ENCODE measurements at regions not wholly inside any gene's neighbourhood (a gene's known extent, or its start where the extent isn't known, plus 50 kb on each side); places are given as distances from the start of the nearest gene placed in this dataset.

- TF ChIP-seq, protein P1, sequence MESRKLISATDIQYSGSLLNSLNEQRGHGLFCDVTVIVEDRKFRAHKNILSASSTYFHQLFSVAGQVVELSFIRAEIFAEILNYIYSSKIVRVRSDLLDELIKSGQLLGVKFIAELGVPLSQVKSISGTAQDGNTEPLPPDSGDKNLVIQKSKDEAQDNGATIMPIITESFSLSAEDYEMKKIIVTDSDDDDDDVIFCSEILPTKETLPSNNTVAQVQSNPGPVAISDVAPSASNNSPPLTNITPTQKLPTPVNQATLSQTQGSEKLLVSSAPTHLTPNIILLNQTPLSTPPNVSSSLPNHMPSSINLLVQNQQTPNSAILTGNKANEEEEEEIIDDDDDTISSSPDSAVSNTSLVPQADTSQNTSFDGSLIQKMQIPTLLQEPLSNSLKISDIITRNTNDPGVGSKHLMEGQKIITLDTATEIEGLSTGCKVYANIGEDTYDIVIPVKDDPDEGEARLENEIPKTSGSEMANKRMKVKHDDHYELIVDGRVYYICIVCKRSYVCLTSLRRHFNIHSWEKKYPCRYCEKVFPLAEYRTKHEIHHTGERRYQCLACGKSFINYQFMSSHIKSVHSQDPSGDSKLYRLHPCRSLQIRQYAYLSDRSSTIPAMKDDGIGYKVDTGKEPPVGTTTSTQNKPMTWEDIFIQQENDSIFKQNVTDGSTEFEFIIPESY (IDR thresholded peaks at IDR 0.05; ENCODE audit: extremely low read depth, insufficient replicate concordance, low read length) = no peak
- no peak for TF ChIP-seq ELF1 (IDR thresholded peaks at IDR 0.05; ENCODE audit: borderline replicate concordance, low read depth)
- no peak for TF ChIP-seq MAX (IDR thresholded peaks at IDR 0.05)
Observed at GRCh38 chr3:31193429-31193828, 299.0 kb upstream of the GADL1 start (continued).

DNA sequence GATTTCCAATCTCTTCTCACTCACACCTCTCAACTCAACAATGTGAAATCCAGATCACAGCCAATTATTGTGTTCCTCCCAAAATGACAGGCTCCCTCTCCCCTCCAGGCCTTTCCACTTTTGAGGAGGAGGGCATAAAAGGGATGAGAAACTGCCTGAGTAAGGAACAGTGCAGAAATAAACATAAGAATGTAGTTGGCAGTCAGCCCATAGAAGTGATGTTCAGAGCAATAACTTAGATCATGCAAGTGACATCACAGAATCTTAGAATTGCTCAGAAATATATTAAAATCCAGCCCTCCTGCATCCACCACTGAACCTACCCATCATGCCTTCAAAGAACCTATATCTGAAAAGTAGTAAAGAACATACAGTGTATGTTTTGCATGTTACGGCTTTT is 299.4 kb upstream of the GADL1 start:
- Histone ChIP-seq H3K9ac (ENCODE audit: low read length) (no peak overlapping the region), H2AFZ (ENCODE audit: low read depth, low read length, poor library complexity, severe bottlenecking) (no peak overlapping the region), H3K4me3 (replicated peaks in 1 of 2; ENCODE audit: low read depth in 1 of 2, low read length in 2 of 2) (no peak overlapping the region), H3K79me2 (ENCODE audit: insufficient read depth, low read length) (no peaks in the 10 kb centered on the region), H3K27ac (ENCODE audit: low read depth, low read length) (no peak overlapping the region), H3K9me3 (ENCODE audit: control insufficient read depth in 1 of 2, insufficient read depth in 1 of 2, low read depth in 1 of 2, low read length in 2 of 2) (no peaks in the 10 kb centered on the region), H3K27me3 (ENCODE audit: insufficient read depth, low read length) (no peaks in the 10 kb centered on the region), H3K9me2 (ENCODE audit: insufficient read depth) (no peaks in the 10 kb centered on the region), H4K20me1 (ENCODE audit: insufficient read depth) (no peaks in the 10 kb centered on the region), H3K36me3 (ENCODE audit: control insufficient read depth in 1 of 2, insufficient read depth in 2 of 2, low read length in 2 of 2) (no peaks in the 10 kb centered on the region), H3K4me2 (ENCODE audit: low read length) (no peak overlapping the region), H3K4me1 (ENCODE audit: control insufficient read depth in 1 of 2, insufficient read depth in 2 of 2, low read length in 2 of 2) (no peaks in the 10 kb centered on the region)
- intact Hi-C loops (cut with micrococcal nuclease) = no loop called here
- ChIA-PET CTCF (no interaction called here), RAD21 (ENCODE audit: low non-redundant PET in 1 of 2, low total read pairs in 2 of 2, uncharacterized antibody in 2 of 2, unreplicated experiment in 2 of 2) (no interaction called here), POLR2A (no interaction called here)
- ATAC-seq = no peak
- DNase-seq (ENCODE audit: low read depth, low spot score) = no peak
- no TSS peak for BruUV-seq (replicated peaks)
- TF ChIP-seq POLR2AphosphoS5 (IDR thresholded peaks at IDR 0.05; ENCODE audit: low read depth, low read length) (no peak), FOSL1 (IDR thresholded peaks at IDR 0.05; ENCODE audit: low read depth) (no peak), EGR1 (IDR thresholded peaks at IDR 0.05; ENCODE audit: low read depth) (no peak), ELF1 (IDR thresholded peaks at IDR 0.05; ENCODE audit: borderline replicate concordance, low read depth) (no peak), SIN3A (IDR thresholded peaks at IDR 0.05; ENCODE audit: low read depth) (no peak), ZFX (IDR thresholded peaks at IDR 0.05) (no peak), SRF (IDR thresholded peaks at IDR 0.05; ENCODE audit: low read depth) (no peak), CEBPB (IDR thresholded peaks at IDR 0.05; ENCODE audit: low read depth) (no peak), YY1 (IDR thresholded peaks at IDR 0.05; ENCODE audit: extremely low read depth, insufficient replicate concordance, low read depth, low read length) (no peak), POLR2A (IDR thresholded peaks at IDR 0.05; ENCODE audit: borderline replicate concordance, extremely low read depth, insufficient read depth, insufficient read length) (no peak), SP1 (IDR thresholded peaks at IDR 0.05; ENCODE audit: low read depth) (no peak), JUND (IDR thresholded peaks at IDR 0.05) (no peak), TCF7L2 (IDR thresholded peaks at IDR 0.05; ENCODE audit: borderline replicate concordance, extremely low read depth, insufficient read depth, insufficient read length) (no peak), ZNF274 (IDR thresholded peaks at IDR 0.05; ENCODE audit: low read depth, low read length) (no peak), MAX (IDR thresholded peaks at IDR 0.05) (no peak)
- TF ChIP-seq, protein P2, sequence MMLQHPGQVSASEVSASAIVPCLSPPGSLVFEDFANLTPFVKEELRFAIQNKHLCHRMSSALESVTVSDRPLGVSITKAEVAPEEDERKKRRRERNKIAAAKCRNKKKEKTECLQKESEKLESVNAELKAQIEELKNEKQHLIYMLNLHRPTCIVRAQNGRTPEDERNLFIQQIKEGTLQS (IDR thresholded peaks at IDR 0.05) = no peak
- TF ChIP-seq, protein P3, sequence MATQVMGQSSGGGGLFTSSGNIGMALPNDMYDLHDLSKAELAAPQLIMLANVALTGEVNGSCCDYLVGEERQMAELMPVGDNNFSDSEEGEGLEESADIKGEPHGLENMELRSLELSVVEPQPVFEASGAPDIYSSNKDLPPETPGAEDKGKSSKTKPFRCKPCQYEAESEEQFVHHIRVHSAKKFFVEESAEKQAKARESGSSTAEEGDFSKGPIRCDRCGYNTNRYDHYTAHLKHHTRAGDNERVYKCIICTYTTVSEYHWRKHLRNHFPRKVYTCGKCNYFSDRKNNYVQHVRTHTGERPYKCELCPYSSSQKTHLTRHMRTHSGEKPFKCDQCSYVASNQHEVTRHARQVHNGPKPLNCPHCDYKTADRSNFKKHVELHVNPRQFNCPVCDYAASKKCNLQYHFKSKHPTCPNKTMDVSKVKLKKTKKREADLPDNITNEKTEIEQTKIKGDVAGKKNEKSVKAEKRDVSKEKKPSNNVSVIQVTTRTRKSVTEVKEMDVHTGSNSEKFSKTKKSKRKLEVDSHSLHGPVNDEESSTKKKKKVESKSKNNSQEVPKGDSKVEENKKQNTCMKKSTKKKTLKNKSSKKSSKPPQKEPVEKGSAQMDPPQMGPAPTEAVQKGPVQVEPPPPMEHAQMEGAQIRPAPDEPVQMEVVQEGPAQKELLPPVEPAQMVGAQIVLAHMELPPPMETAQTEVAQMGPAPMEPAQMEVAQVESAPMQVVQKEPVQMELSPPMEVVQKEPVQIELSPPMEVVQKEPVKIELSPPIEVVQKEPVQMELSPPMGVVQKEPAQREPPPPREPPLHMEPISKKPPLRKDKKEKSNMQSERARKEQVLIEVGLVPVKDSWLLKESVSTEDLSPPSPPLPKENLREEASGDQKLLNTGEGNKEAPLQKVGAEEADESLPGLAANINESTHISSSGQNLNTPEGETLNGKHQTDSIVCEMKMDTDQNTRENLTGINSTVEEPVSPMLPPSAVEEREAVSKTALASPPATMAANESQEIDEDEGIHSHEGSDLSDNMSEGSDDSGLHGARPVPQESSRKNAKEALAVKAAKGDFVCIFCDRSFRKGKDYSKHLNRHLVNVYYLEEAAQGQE (IDR thresholded peaks at IDR 0.05; ENCODE audit: low read depth) = no peak
- TF ChIP-seq, protein P4, sequence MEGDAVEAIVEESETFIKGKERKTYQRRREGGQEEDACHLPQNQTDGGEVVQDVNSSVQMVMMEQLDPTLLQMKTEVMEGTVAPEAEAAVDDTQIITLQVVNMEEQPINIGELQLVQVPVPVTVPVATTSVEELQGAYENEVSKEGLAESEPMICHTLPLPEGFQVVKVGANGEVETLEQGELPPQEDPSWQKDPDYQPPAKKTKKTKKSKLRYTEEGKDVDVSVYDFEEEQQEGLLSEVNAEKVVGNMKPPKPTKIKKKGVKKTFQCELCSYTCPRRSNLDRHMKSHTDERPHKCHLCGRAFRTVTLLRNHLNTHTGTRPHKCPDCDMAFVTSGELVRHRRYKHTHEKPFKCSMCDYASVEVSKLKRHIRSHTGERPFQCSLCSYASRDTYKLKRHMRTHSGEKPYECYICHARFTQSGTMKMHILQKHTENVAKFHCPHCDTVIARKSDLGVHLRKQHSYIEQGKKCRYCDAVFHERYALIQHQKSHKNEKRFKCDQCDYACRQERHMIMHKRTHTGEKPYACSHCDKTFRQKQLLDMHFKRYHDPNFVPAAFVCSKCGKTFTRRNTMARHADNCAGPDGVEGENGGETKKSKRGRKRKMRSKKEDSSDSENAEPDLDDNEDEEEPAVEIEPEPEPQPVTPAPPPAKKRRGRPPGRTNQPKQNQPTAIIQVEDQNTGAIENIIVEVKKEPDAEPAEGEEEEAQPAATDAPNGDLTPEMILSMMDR (IDR thresholded peaks at IDR 0.05 in 2 of 3, conservative IDR thresholded peaks at IDR 0.05 in 1 of 3; ENCODE audit: borderline replicate concordance in 1 of 3, insufficient read depth in 1 of 3, low read depth in 2 of 3, low read length in 2 of 3) = no peak

Measured in HCT116 (cell line).